Keratinocyte (primary cell): ENCODE measurements at regions not wholly inside any gene's neighbourhood (a gene's known extent, or its start where the extent isn't known, plus 50 kb on each side); places are given as distances from the start of the nearest gene placed in this dataset.

ENCODE experiments used
- DNase-seq: peaks from one replicate; pipeline ENCODE4 v3.0.0-alpha.2; 2011; ENCODE audit warnings: low read depth, missing footprints, low spot score
- FAIRE-seq: peaks from 2 replicates; lab custom pipeline; 2011; peaks lifted over from hg19 to GRCh38; lab: Jason Lieb, UNC
- H2AFZ ChIP-seq: 2 replicates; pipeline ENCODE4 v1.6.0; 2012; ENCODE audit warnings: low read length, control low read depth, inconsistent platforms; ENCODE audit not compliant: control insufficient read depth
- H3K27ac ChIP-seq: 2 replicates; pipeline ENCODE4 v1.5.1; 2011; ENCODE audit warnings: low read length; ENCODE audit not compliant: control insufficient read depth, insufficient read depth
- H3K27me3 ChIP-seq: 3 replicates; pipeline ENCODE4 v1.6.0; 2011; ENCODE audit warnings: low read length; ENCODE audit not compliant: control insufficient read depth, insufficient read depth; ENCODE audit errors: extremely low read depth
- H3K36me3 ChIP-seq, 2 experiments: 2 replicates in 1 of 2; 3 replicates in 1 of 2; pipeline ENCODE4 v1.5.1; 2011; ENCODE audit warnings: low read length in 2 of 2, mild to moderate bottlenecking in 1 of 2; ENCODE audit not compliant: control insufficient read depth in 2 of 2, insufficient read depth in 2 of 2; ENCODE audit errors: extremely low read depth in 1 of 2
- H3K4me1 ChIP-seq: 3 replicates; pipeline ENCODE4 v1.5.1; 2011; ENCODE audit warnings: low read length; ENCODE audit not compliant: control insufficient read depth, insufficient read depth; ENCODE audit errors: extremely low read depth
- H3K4me2 ChIP-seq: 3 replicates; pipeline ENCODE4 v1.6.0; 2011; ENCODE audit warnings: low read depth, low read length; ENCODE audit not compliant: control insufficient read depth, insufficient read depth; ENCODE audit errors: extremely low read depth
- H3K4me3 ChIP-seq, 3 experiments: fragments of 200-600 bp in 1 of 3; sonication (generic) in 1 of 3; 2 replicates in 2 of 3; 3 replicates in 1 of 3; pipeline ENCODE4 v1.5.1; 2011 to 2016; ENCODE audit warnings: low read length in 3 of 3, mild to moderate bottlenecking in 3 of 3, control low read depth in 2 of 3, inconsistent platforms in 1 of 3, low read depth in 1 of 3, mixed read lengths in 1 of 3, mixed run types in 1 of 3, moderate library complexity in 1 of 3; ENCODE audit not compliant: control insufficient read depth in 2 of 3, insufficient read depth in 2 of 3; ENCODE audit errors: extremely low read depth in 1 of 3
- H3K79me2 ChIP-seq: 2 replicates; pipeline ENCODE4 v1.6.0; 2012; ENCODE audit warnings: low read length; ENCODE audit not compliant: control insufficient read depth, insufficient read depth
- H3K9ac ChIP-seq: 3 replicates; pipeline ENCODE4 v1.6.0; 2011; ENCODE audit warnings: low read length; ENCODE audit not compliant: control insufficient read depth, insufficient read depth; ENCODE audit errors: extremely low read depth
- H3K9me1 ChIP-seq: 3 replicates; pipeline ENCODE4 v1.6.0; 2011; ENCODE audit warnings: low read length; ENCODE audit not compliant: control insufficient read depth, insufficient read depth; ENCODE audit errors: extremely low read depth
- H3K9me3 ChIP-seq: 2 replicates; pipeline ENCODE4 v1.5.1; 2012; ENCODE audit warnings: low read depth, low read length; ENCODE audit not compliant: control insufficient read depth
- H4K20me1 ChIP-seq: 3 replicates; pipeline ENCODE4 v1.6.0; 2011; ENCODE audit warnings: low read length; ENCODE audit not compliant: control insufficient read depth, insufficient read depth; ENCODE audit errors: extremely low read depth
- CTCF ChIP-seq, 3 experiments: IDR thresholded peaks in 1 of 3; conservative IDR thresholded peaks in 1 of 3; optimal IDR thresholded peaks in 1 of 3; 2 replicates in 2 of 3; 3 replicates in 1 of 3; pipeline versions ENCODE3 to v1.5.1; 2011; ENCODE audit warnings: low read length in 3 of 3, mild to moderate bottlenecking in 3 of 3, moderate library complexity in 2 of 3, control low read depth in 1 of 3, inconsistent platforms in 1 of 3; ENCODE audit not compliant: insufficient read depth in 2 of 3; ENCODE audit errors: extremely low read depth in 1 of 3
- EZH2 ChIP-seq: IDR thresholded peaks from one replicate; pipeline ENCODE4 v1.6.1; 2012; ENCODE audit warnings: inconsistent platforms, mild to moderate bottlenecking, low read length, moderate library complexity
- dilution Hi-C: fragments of 300-500 bp; cut with MboI; formaldehyde crosslinking; loops from one replicate; pipeline ENCODE4 v1.7.0; 2020; ENCODE audit warnings: low sequenced_read_pairs; ENCODE audit not compliant: extremely low pct_ligation_motif_present

- H3K4me1 ChIP-seq, result no peaks in the 10 kb centered on the region
- dilution Hi-C loops, result no loop called here
- peaks cover 3% of the 10 kb centered on the region for H3K9me3 ChIP-seq
- DNase-seq, result no peak
- no peak overlapping the region for H3K9ac ChIP-seq
- no peak for FAIRE-seq
- H3K36me3 ChIP-seq, result no peaks in the 10 kb centered on the region
- H3K27me3 ChIP-seq, result peaks cover 37% of the 10 kb centered on the region
- H4K20me1 ChIP-seq, result no peaks in the 10 kb centered on the region
- no peak overlapping the region for H2AFZ ChIP-seq
- H3K4me2 ChIP-seq, result no peak overlapping the region
- no peaks in the 10 kb centered on the region for H3K79me2 ChIP-seq
- TF ChIP-seq CTCF (optimal IDR thresholded peaks at IDR 0.05 in 1 of 3, IDR thresholded peaks at IDR 0.05 in 1 of 3, conservative IDR thresholded peaks at IDR 0.05 in 1 of 3; ENCODE audit: extremely low read depth in 1 of 3, insufficient read depth in 2 of 3, low read length in 3 of 3), result no peak
- TF ChIP-seq EZH2, result no peak
- no peak overlapping the region for H3K27ac ChIP-seq
- no peak overlapping the region for H3K4me3 ChIP-seq
- no peaks in the 10 kb centered on the region for H3K9me1 ChIP-seq
Measured at GRCh38 chr11:70710192-70710591, 311.9 kb downstream of the CTTN start.

- no peaks in the 10 kb centered on the region for H3K9me1 ChIP-seq
- H3K79me2 ChIP-seq, result no peaks in the 10 kb centered on the region
- no peak overlapping the region for H2AFZ ChIP-seq
- H3K9ac ChIP-seq, result no peak overlapping the region
- FAIRE-seq (no peak), DNase-seq (no peak)
- TF ChIP-seq EZH2 (no peak), CTCF (optimal IDR thresholded peaks at IDR 0.05 in 1 of 3, IDR thresholded peaks at IDR 0.05 in 1 of 3, conservative IDR thresholded peaks at IDR 0.05 in 1 of 3; ENCODE audit: extremely low read depth in 1 of 3, insufficient read depth in 2 of 3, low read length in 3 of 3) (no peak)
- no peak overlapping the region for H3K4me2 ChIP-seq
- H3K4me1 ChIP-seq, result no peaks in the 10 kb centered on the region
- dilution Hi-C loops, result no loop called here
- no peaks in the 10 kb centered on the region for H3K36me3 ChIP-seq
- no peaks in the 10 kb centered on the region for H4K20me1 ChIP-seq
- H3K27me3 ChIP-seq, result peaks cover 37% of the 10 kb centered on the region
- H3K4me3 ChIP-seq, result no peak overlapping the region
- H3K27ac ChIP-seq, result no peak overlapping the region
- peaks cover 3% of the 10 kb centered on the region for H3K9me3 ChIP-seq
Measured at GRCh38 chr11:70710601-70711000, 312.3 kb downstream of the CTTN start.
